Tibial nerve (tissue), 4 donors: ENCODE measurements at regions not wholly inside any gene's neighbourhood (a gene's known extent, or its start where the extent isn't known, plus 50 kb on each side); places are given as distances from the start of the nearest gene placed in this dataset.
"Not testable (repeated sequence)": the region's sequence is repeated elsewhere in the genome, so short reads cannot be mapped to it uniquely, and the experiment has no call there.

ENCODE experiments used
- DNase-seq, 2 donors: peaks; one replicate each; pipeline ENCODE4 v3.0.0-alpha.2; 2019; ENCODE audit warnings: low spot score in 2 of 2
- H3K27ac ChIP-seq, 4 donors: fragments of 200-600 bp; sonication (generic) in 3 of 4; one replicate each; pipeline ENCODE4 v1.5.1; 2017 to 2019; ENCODE audit warnings: mild to moderate bottlenecking in 1 of 4
- H3K27me3 ChIP-seq, 2 donors: fragments of 200-600 bp; sonication (generic) in 1 of 2; one replicate each; pipeline versions ENCODE4 v1.5.1 to v1.6.0; 2017 to 2019
- H3K36me3 ChIP-seq, 3 donors: fragments of 200-600 bp; sonication (generic); one replicate each; pipeline ENCODE4 v1.5.1; 2018 to 2019
- H3K4me1 ChIP-seq, 4 donors: fragments of 200-600 bp; sonication (generic) in 3 of 4; one replicate each; pipeline ENCODE4 v1.5.1; 2017 to 2019
- H3K4me3 ChIP-seq, 4 donors: fragments of 200-600 bp; sonication (generic) in 3 of 4; one replicate each; pipeline ENCODE4 v1.5.1; 2017 to 2019; ENCODE audit warnings: mild to moderate bottlenecking in 1 of 4, moderate library complexity in 1 of 4
- H3K9me3 ChIP-seq, 4 donors: fragments of 200-600 bp; sonication (generic) in 3 of 4; one replicate each; pipeline ENCODE4 v1.5.1; 2017 to 2019
- CTCF ChIP-seq, 5 experiments: fragments of 200-600 bp in 3 of 5; fragments of 450-650 bp in 2 of 5; sonication (generic) in 3 of 5; IDR thresholded peaks; one replicate each; pipeline ENCODE4 v1.5.1; 2016 to 2019; ENCODE audit warnings: antibody characterized with exemption in 5 of 5, mild to moderate bottlenecking in 3 of 5, moderate library complexity in 2 of 5
- EP300 ChIP-seq, 2 donors: sonication (generic); formaldehyde crosslinking; IDR thresholded peaks; one replicate each; pipeline ENCODE4 v1.6.1; 2017; ENCODE audit warnings: antibody characterized with exemption in 2 of 2, mild to moderate bottlenecking in 1 of 2
- POLR2A ChIP-seq, 2 donors: fragments of 450-650 bp; IDR thresholded peaks; one replicate each; pipeline ENCODE4 v1.6.1; 2017; ENCODE audit warnings: antibody characterized with exemption in 2 of 2, mild to moderate bottlenecking in 2 of 2, moderate library complexity in 2 of 2
- WGBS, 2 donors: methylation state at CpG; one replicate each; pipeline ENCODE4 v1.1.5; 2018; 5-methylcytosine and 5-hydroxymethylcytosine counted together

GRCh38 chr17:77634710-77635109 lies 323.8 kb upstream of the TNRC6C start:
- no peak overlapping the region for H3K27ac ChIP-seq
- H3K36me3 ChIP-seq: no peaks in the 10 kb centered on the region

GRCh38 chr17:77635176-77635575 lies 323.3 kb upstream of the TNRC6C start:
- no peak for DNase-seq
- Histone ChIP-seq H3K4me1 (no peaks in the 10 kb centered on the region), H3K9me3 (no peaks in the 10 kb centered on the region), H3K27me3 (peaks cover 0 to 8% of the 10 kb centered on the region in 2 donors), H3K27ac (no peak overlapping the region), H3K36me3 (no peaks in the 10 kb centered on the region), H3K4me3 (no peak overlapping the region)
- TF ChIP-seq EP300 (IDR thresholded peaks at IDR 0.05) (no peak), CTCF (IDR thresholded peaks at IDR 0.05) (no peak), POLR2A (IDR thresholded peaks at IDR 0.05) (no peak)
- 78 to 86% methylated on average over 4 of the region's 4 CpGs for WGBS, 2 donors

More at GRCh38 chr17:77634710-77635109, 323.8 kb upstream of the TNRC6C start:
- H3K27me3 ChIP-seq: peaks cover 0 to 8% of the 10 kb centered on the region in 2 donors
- H3K4me1 ChIP-seq: no peaks in the 10 kb centered on the region
- WGBS, 2 donors: 53 to 65% methylated on average over 4 of the region's 4 CpGs
- H3K4me3 ChIP-seq: no peak overlapping the region
- TF ChIP-seq POLR2A (IDR thresholded peaks at IDR 0.05): no peak
- TF ChIP-seq CTCF (IDR thresholded peaks at IDR 0.05): no peak
- TF ChIP-seq EP300 (IDR thresholded peaks at IDR 0.05): no peak
- DNase-seq: no peak
- no peaks in the 10 kb centered on the region for H3K9me3 ChIP-seq

DNA sequence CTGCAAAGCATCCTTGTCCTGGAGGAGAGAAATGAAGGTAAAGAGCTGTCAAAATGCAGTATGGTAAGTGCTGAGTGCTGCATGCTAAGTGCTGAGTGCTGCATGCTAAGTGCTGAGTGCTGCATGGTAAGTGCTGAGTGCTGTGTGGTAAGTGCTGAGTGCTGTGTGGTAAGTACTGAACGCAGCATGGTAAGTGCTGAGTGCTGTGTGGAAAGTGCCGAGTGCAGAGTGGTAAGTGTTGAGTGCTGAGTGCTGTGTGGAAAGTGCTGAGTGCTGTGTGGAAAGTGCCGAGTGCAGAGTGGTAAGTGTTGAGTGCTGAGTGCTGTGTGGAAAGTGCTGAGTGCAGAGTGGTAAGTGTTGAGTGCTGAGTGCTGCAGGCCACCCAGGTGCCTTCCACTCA lies 322.7 kb upstream of the TNRC6C start:
- not testable (repeated sequence) for H3K27ac ChIP-seq, H3K4me3 ChIP-seq, H3K4me1 ChIP-seq, DNase-seq, H3K36me3 ChIP-seq, H3K27me3 ChIP-seq, H3K9me3 ChIP-seq
- 74 to 76% methylated on average over 3 of the region's 3 CpGs for WGBS, 2 donors

DNA sequence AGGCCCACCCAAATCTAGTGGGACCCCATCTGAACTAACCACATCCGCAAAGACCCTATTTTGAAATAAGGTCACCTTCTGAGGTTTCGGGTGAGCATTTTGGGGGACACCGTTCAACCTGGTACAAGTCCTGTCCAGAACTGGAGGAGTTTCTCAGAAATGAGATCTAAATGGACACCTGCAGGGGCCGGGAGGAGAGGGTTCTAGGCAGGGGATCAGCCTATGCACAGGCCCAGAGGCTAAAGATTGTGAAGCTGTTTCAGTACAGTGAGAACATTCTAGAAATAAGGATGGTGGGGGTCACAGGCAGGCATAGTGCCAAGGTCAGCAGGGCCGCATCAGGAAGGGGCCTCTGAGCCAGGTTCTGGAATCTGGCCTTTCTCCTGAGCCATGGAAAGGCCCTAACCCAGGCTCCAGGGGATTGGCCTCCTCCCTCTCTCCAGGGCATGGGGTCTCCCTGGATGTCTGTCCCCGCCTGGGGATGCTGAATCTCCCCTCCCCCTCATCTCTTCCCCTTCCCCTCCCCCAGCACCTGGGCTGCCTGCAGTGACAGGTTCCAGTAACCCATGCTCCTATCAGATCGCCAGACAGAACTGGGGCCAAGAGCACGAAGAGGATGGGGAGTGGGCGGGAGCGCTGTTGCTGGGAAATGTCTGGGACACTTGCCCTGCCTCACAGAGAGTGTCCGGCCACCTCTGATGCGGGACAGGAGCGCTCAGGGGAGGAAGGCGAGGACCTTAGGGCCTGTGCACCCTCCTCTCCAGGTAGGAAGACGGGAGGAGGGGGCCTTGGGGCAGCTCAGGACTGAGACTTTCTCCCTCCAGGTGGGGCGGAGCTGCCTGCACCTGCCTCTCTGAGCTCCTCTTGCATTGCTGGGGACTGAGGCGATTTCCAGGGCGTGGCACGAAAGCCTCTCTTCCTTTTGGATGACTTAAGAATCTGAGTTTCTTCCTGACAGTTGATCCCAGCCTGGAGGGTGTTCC lies 321.4 kb upstream of the TNRC6C start:
- Histone ChIP-seq H3K4me1 (no peaks in the 10 kb centered on the region), H3K27ac (no peak overlapping the region), H3K27me3 (peaks cover 0 to 8% of the 10 kb centered on the region in 2 donors), H3K36me3 (no peaks in the 10 kb centered on the region), H3K9me3 (no peaks in the 10 kb centered on the region), H3K4me3 (no peak overlapping the region)
- no peak for DNase-seq
- 79 to 83% methylated on average over 18 to 19 of the region's 19 CpGs for WGBS, 2 donors
- TF ChIP-seq CTCF (IDR thresholded peaks at IDR 0.05) (no peak), POLR2A (IDR thresholded peaks at IDR 0.05) (no peak), EP300 (IDR thresholded peaks at IDR 0.05) (no peak)

DNA sequence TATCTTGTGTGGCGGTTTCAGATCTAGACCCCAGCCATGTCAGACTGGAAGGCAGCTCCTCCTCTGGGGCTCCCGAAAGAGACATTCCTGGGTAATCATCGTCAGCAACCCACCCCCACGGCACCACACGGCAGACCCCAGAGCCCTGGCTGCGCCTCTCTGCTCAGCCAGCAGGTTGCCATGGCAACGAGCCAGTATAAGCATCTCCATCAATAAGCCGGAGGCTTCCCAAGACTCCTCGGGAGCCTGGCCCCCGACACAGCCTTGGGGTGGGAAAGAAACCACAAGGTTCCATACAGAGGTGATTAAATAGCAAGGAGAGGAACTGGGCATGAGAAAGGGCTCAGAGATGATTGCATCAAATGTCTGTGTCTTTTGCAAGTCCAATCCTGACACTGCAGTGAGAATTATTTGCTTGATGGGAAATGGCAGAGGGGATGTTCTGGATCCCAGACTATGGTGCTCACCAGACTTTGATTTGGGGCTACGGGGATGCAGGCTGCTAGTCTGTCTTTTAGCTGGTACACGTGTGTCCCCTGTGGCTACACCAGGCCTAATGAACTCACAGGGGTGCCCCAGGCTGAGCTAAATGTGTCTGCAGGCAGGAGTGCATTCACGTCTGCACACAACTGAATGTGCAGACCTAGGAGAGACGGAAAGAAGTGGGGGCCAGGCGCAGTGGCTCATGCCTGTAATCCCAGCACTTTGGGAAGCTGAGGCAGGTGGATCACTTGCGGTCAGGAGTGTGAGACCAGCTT lies 320.5 kb upstream of the TNRC6C start:
- Histone ChIP-seq H3K4me3 (no peak overlapping the region), H3K27me3 (peaks cover 0 to 8% of the 10 kb centered on the region in 2 donors), H3K36me3 (no peaks in the 10 kb centered on the region), H3K4me1 (no peaks in the 10 kb centered on the region), H3K27ac (no peak overlapping the region), H3K9me3 (no peaks in the 10 kb centered on the region)
- no peak for TF ChIP-seq EP300 (IDR thresholded peaks at IDR 0.05)
- TF ChIP-seq POLR2A (IDR thresholded peaks at IDR 0.05): no peak
- TF ChIP-seq CTCF (IDR thresholded peaks at IDR 0.05): no peak
- WGBS, 2 donors: 34 to 39% methylated on average over 16 of the region's 16 CpGs
- DNase-seq: no peak
